Duodenal mucosa (tissue), 2 donors: ENCODE measurements at regions not wholly inside any gene's neighbourhood (a gene's known extent, or its start where the extent isn't known, plus 50 kb on each side); places are given as distances from the start of the nearest gene placed in this dataset.

Source experiments
- H3K27ac ChIP-seq: one replicate; pipeline ENCODE4 v1.7.0; 2013; ENCODE audit warnings: low read depth, low read length
- H3K27me3 ChIP-seq, 2 donors: one replicate each; pipeline ENCODE4 v1.7.0; 2013; ENCODE audit warnings: low read length in 2 of 2, control low read depth in 1 of 2; ENCODE audit not compliant: insufficient read depth in 2 of 2, control insufficient read depth in 1 of 2
- H3K36me3 ChIP-seq, 2 donors: one replicate each; pipeline ENCODE4 v1.7.0; 2013; ENCODE audit warnings: low read length in 2 of 2, control low read depth in 1 of 2; ENCODE audit not compliant: insufficient read depth in 2 of 2, control insufficient read depth in 1 of 2
- H3K4me1 ChIP-seq, 2 donors: one replicate each; pipeline ENCODE4 v1.7.0; 2013; ENCODE audit warnings: low read length in 2 of 2, control low read depth in 1 of 2; ENCODE audit not compliant: insufficient read depth in 2 of 2, control insufficient read depth in 1 of 2
- H3K4me3 ChIP-seq, 2 donors: one replicate each; pipeline ENCODE4 v1.7.0; 2013; ENCODE audit warnings: low read length in 2 of 2, low read depth in 1 of 2
- H3K9ac ChIP-seq, 2 donors: one replicate each; pipeline ENCODE4 v1.7.0; 2013; ENCODE audit warnings: low read length in 2 of 2, low read depth in 1 of 2
- H3K9me3 ChIP-seq, 2 donors: one replicate each; pipeline ENCODE4 v1.7.0; 2013; ENCODE audit warnings: low read length in 2 of 2, control low read depth in 1 of 2; ENCODE audit not compliant: control insufficient read depth in 1 of 2

DNA sequence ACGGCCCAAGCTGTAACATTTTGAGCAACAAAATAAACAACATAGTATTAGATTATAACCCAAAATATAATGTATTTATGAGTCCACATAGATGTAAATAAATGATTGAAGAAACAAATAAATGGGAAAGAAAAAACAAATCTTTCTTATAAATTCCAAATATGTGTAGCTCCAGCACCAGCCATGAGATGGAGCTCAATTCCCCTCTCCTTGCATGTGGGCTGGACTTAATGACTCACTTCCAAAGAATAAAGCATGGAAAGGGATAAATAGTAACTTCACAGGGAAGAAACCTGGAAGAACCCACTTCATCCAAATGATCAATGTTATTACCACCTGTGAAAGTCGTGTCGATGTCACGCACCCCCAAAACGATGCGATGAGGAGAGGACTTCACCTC is 158.8 kb downstream of the RPAP3 start:
- no peak overlapping the region for H3K4me3 ChIP-seq
- no peaks in the 10 kb centered on the region for H3K9me3 ChIP-seq
- no peaks in the 10 kb centered on the region for H3K27me3 ChIP-seq
- H3K36me3 ChIP-seq: no peaks in the 10 kb centered on the region
- no peak overlapping the region for H3K27ac ChIP-seq
- H3K4me1 ChIP-seq: no peaks in the 10 kb centered on the region
- no peak overlapping the region for H3K9ac ChIP-seq

DNA sequence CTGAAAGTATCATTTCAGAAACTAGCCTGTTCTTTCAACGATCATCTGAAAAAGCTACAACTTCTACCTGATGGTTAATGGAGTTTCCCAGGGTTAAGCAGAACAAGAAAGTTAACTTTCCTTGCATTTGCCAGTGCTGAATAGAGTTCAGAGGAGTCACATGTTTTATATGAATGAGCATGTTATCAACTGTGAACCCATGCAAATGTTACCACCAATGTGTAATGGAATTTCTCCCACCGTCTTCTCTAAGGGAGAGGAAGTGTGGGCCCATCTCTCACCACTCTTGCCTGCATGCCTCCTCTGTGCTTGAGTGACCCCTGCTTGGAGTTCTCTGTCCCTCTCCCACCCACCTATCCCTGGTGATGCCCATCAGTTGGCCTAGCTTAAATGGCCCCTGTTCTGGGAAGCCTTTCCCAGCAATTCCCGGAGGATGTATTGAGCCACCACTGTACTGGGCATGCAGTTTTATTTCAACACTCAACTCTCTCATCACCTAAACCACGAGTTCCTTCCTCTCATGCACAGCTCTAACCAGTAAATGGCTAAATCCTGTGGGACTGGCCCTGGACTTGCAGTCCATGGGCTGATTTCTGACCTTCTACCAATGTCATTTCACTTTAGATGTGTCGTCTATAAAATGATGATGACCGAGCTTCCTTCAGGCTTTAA is 159.8 kb downstream of the RPAP3 start:
- Histone ChIP-seq H3K27me3 (no peaks in the 10 kb centered on the region), H3K36me3 (no peaks in the 10 kb centered on the region), H3K9me3 (no peaks in the 10 kb centered on the region), H3K4me3 (no peak overlapping the region), H3K4me1 (no peaks in the 10 kb centered on the region), H3K9ac (no peak overlapping the region), H3K27ac (no peak overlapping the region)

DNA sequence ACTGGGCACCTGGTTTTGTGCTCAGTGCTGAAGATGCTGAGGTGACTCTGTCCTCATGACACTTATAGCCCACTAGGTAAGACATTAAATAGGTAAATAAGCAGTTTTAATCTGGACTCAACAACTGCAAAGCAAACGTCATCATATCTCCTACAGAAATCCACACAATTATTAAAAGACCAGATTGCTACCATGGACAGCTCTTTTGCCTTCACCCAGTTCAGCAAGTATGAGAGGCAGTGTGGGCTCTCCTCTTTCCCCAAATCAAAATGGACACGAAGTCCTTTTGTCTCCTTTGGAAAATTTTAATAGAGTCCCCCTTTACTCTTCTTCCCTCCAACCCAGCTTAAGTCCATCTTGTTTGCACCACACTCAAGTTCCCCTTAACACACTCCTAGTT is 171.1 kb downstream of the RPAP3 start:
- H3K4me1 ChIP-seq: no peaks in the 10 kb centered on the region
- H3K27me3 ChIP-seq: peaks cover 0 to 3% of the 10 kb centered on the region in 2 donors
- no peaks in the 10 kb centered on the region for H3K9me3 ChIP-seq
- H3K27ac ChIP-seq: no peak overlapping the region
- H3K4me3 ChIP-seq: no peak overlapping the region
- no peaks in the 10 kb centered on the region for H3K36me3 ChIP-seq
- H3K9ac ChIP-seq: no peak overlapping the region

DNA sequence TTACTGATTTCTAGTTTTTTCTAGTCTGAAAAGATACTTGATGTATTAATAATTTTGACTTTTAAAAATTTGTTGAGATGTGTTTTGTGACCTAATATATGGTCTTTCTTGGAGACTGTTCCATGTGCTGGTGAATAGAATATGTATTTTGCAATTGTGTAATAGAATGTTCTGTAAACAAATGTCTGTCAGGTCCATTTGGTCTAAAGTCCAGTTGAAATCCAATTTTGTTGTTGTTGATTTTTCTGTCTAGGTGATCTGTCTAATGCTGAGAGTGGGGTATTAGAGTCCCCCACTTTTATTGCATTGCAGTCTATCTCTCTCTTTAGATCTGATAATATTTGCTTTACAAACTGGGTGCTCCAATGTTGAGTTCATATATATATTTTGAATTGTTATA is 175.8 kb downstream of the RPAP3 start:
- no peak overlapping the region for H3K4me3 ChIP-seq
- H3K27ac ChIP-seq: no peak overlapping the region
- no peaks in the 10 kb centered on the region for H3K36me3 ChIP-seq
- H3K4me1 ChIP-seq: no peaks in the 10 kb centered on the region
- H3K9me3 ChIP-seq: no peaks in the 10 kb centered on the region
- peaks cover 0 to 3% of the 10 kb centered on the region in 2 donors for H3K27me3 ChIP-seq
- no peak overlapping the region for H3K9ac ChIP-seq

DNA sequence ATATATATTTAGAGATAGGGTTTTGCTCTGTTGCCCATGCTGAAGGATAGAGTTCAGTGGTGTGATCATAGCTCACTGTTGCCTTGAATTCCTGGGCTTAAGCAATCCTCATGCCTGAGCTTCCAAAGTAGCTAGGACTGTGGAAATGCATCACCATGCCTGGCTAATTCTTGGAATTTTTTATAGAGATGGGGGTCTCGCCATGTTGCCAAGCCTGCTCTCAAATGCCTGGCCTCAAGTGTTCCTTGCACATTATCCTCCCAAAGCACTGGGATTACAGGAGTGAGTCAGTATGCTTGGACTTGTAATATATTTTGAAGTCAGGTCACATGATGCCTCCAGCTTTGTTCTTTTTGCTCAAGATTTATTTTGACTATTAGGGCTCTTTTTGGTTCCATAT is 178.0 kb downstream of the RPAP3 start:
- Histone ChIP-seq H3K27me3 (no peaks in the 10 kb centered on the region), H3K4me1 (no peaks in the 10 kb centered on the region), H3K9ac (no peak overlapping the region), H3K27ac (no peak overlapping the region), H3K36me3 (no peaks in the 10 kb centered on the region), H3K4me3 (no peak overlapping the region), H3K9me3 (no peaks in the 10 kb centered on the region)

DNA sequence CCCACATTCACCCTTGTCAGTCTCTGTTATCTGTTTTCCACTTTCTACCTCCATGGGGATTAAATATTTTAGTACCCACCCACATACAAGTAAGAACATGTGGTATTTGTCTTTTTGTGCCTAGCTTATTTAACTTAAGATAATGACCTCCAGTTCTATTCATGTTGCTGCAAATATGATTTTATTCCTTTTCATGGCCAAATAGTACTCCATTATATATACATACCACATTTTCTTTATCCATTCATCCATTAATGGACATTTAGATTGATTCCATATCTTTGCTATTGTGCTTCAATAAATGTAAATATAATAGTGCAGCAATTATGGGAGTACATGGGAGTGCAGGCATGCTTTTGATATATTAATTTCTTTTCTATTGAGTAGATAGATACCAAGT is 185.8 kb downstream of the RPAP3 start:
- Histone ChIP-seq H3K9ac (no peak overlapping the region), H3K27me3 (no peaks in the 10 kb centered on the region), H3K9me3 (peaks cover 0 to 6% of the 10 kb centered on the region in 2 donors), H3K4me3 (no peak overlapping the region), H3K4me1 (no peaks in the 10 kb centered on the region), H3K27ac (no peak overlapping the region), H3K36me3 (no peaks in the 10 kb centered on the region)

DNA sequence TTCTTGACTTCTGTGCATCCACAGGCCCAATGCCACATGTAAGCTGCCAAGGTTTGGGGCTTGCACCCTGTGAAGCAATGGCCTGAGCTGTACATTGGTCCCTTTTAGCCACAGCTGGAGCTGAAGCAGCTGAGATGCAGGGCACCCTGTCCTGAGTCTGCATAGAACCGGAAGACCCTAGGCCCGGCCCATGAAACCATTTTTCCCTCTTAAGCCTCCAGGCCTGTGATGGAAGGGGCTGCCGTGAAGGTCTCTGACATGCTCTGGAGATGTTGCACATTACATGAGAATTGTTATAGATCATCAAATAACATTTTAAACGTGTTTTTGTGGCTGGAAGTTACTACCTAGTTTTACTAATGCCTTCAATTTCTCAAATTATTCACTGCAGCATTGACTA is 188.7 kb downstream of the RPAP3 start:
- Histone ChIP-seq H3K27me3 (no peaks in the 10 kb centered on the region), H3K9ac (no peak overlapping the region), H3K9me3 (peaks cover 4 to 8% of the 10 kb centered on the region in 2 donors), H3K27ac (no peak overlapping the region), H3K4me1 (no peaks in the 10 kb centered on the region), H3K4me3 (no peak overlapping the region), H3K36me3 (no peaks in the 10 kb centered on the region)

DNA sequence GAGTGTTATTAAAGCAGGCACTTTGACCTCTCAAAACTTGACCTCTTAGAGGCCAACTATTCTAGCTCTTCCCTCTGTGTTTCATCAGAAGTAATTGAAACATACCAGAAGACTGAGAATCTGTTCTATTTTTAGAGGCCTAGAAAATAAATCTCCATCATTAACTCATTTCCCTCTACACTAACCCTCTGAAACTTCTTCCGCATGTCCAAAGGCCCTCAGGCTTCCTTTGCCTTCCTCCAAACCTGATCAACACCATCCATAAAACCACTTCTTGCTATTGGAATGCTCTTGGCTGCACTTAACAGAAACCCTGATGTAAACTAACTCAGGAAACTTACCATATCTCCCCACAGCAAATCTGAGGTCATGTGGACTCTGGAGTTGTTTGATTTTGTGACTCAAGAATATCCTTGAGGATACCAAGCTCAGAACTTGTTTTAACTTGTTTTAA is 196.4 kb downstream of the RPAP3 start:
- Histone ChIP-seq H3K4me3 (no peak overlapping the region), H3K27ac (no peak overlapping the region), H3K36me3 (no peaks in the 10 kb centered on the region)

DNA sequence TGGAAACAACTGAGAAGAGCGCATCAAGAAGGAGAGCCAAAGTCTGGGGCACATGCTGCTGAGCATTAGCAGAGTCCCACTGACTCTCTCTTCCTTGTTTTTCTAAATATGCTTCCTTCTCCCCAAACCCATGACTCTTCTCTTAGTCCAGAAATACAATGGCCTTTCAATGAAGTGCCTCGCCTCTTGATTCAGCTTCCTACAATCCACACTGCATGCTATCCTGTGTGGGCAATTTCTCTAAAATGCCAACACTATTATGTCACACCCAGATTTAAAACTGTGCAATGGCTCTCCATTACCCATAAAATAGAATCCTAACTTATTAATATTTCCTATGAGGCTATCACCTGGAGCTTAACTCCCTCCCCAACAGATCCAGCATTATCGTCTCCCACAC is 198.6 kb downstream of the RPAP3 start:
- no peaks in the 10 kb centered on the region for H3K36me3 ChIP-seq
- H3K9me3 ChIP-seq: no peaks in the 10 kb centered on the region
- H3K27me3 ChIP-seq: no peaks in the 10 kb centered on the region
- no peak overlapping the region for H3K4me3 ChIP-seq
- H3K27ac ChIP-seq: no peak overlapping the region
- H3K4me1 ChIP-seq: no peaks in the 10 kb centered on the region
- H3K9ac ChIP-seq: no peak overlapping the region

More for the DNA sequence above, 196.4 kb downstream of the RPAP3 start:
- no peaks in the 10 kb centered on the region for H3K27me3 ChIP-seq
- H3K9me3 ChIP-seq: peaks cover 2 to 4% of the 10 kb centered on the region in 2 donors
- no peaks in the 10 kb centered on the region for H3K4me1 ChIP-seq
- no peak overlapping the region for H3K9ac ChIP-seq

DNA sequence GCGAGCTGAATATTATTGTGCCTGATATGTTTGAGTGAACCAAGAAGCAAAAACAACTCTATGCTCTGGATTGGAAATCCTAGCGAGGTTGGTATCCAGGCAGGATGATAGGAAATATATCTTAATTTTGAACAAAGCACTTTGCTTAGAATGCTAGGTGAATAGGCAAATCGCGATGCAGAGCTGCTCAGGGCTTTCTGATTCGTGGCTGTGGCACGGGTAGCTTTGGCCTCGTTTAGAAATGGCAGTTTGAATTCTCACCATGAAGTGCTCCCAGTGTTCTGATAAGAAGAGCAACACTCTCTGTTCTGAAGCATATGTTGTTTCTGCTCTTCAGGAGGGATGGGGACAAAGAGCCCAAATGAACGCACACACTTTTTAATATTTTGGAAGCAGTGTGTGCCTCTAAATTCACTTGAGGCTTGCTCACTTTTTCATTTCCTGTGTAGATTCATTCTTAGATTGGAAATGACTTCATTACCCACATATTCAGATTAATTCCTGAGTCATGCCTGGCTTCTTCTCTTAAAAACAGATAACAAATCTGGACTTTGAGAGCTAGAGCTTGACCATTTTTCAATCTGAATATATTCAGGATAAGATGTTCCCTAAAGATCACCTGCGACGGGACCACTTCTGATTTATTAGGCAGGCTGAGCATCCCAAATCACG is 200.9 kb downstream of the RPAP3 start:
- no peak overlapping the region for H3K9ac ChIP-seq
- H3K27ac ChIP-seq: no peak overlapping the region
- no peaks in the 10 kb centered on the region for H3K9me3 ChIP-seq
- no peak overlapping the region for H3K4me3 ChIP-seq
- H3K27me3 ChIP-seq: no peaks in the 10 kb centered on the region
- H3K36me3 ChIP-seq: no peaks in the 10 kb centered on the region
- no peaks in the 10 kb centered on the region for H3K4me1 ChIP-seq
